ENCODE measurements at regions not wholly inside any gene's neighbourhood (a gene's known extent, or its start where the extent isn't known, plus 50 kb on each side); places are given as distances from the start of the nearest gene placed in this dataset.
A peak's percentile ranks its signal among the peaks of the same experiment; 100 is the strongest.
"Not testable (repeated sequence)": the region's sequence is repeated elsewhere in the genome, so short reads cannot be mapped to it uniquely, and the experiment has no call there.

- Histone ChIP-seq H3K27me3 (peaks cover 4% of the 10 kb centered on the region; the same call in 1 of the 2 replicates), H3K9me3 (no peaks in the 10 kb centered on the region; the same call in 1 of the 2 replicates), H3K4me3 (no peak overlapping the region), H3K36me3 (no peaks in the 10 kb centered on the region)
- no peak for DNase-seq
Observed at GRCh38 chr1:233496993-233497392, 116.9 kb upstream of the KCNK1 start.

GRCh38 chr1:233497679-233498078 is 116.2 kb upstream of the KCNK1 start:
- no peak for DNase-seq
- Histone ChIP-seq H3K9me3 (no peaks in the 10 kb centered on the region; the same call in 1 of the 2 replicates), H3K36me3 (no peaks in the 10 kb centered on the region), H3K27me3 (no peaks in the 10 kb centered on the region), H3K4me3 (no peak overlapping the region)

GRCh38 chr1:233500106-233500505 is 113.8 kb upstream of the KCNK1 start:
- no peak overlapping the region for H3K4me3 ChIP-seq
- no peaks in the 10 kb centered on the region for H3K27me3 ChIP-seq
- H3K9me3 ChIP-seq, result no peaks in the 10 kb centered on the region; the same call in 1 of the 2 replicates
- no peaks in the 10 kb centered on the region for H3K36me3 ChIP-seq
- DNase-seq, result no peak

- Histone ChIP-seq H3K4me3 (no peak overlapping the region), H3K9me3 (peaks cover 3% of the 10 kb centered on the region; the same call in 1 of the 2 replicates), H3K27me3 (no peaks in the 10 kb centered on the region), H3K36me3 (no peaks in the 10 kb centered on the region)
- DNase-seq, result peak; percentile 82
Observed at GRCh38 chr1:233503366-233503954, 110.4 kb upstream of the KCNK1 start.

- no peak for DNase-seq
- H3K27me3 ChIP-seq, result no peaks in the 10 kb centered on the region
- no peak overlapping the region for H3K4me3 ChIP-seq
- H3K36me3 ChIP-seq, result no peaks in the 10 kb centered on the region
- H3K9me3 ChIP-seq, result peaks cover 3% of the 10 kb centered on the region; the same call in 1 of the 2 replicates
Observed at GRCh38 chr1:233505130-233505529, 108.8 kb upstream of the KCNK1 start.

- not testable (repeated sequence) for H3K9me3 ChIP-seq, H3K36me3 ChIP-seq, H3K27me3 ChIP-seq, DNase-seq, H3K4me3 ChIP-seq
Observed at GRCh38 chr1:233505889-233506288, 108.0 kb upstream of the KCNK1 start.

GRCh38 chr1:233509526-233509925 is 104.4 kb upstream of the KCNK1 start:
- Histone ChIP-seq H3K27me3 (no peaks in the 10 kb centered on the region; the same call in 1 of the 2 replicates), H3K4me3 (no peak overlapping the region), H3K36me3 (no peaks in the 10 kb centered on the region), H3K9me3 (peaks cover 3% of the 10 kb centered on the region; the same call in 1 of the 2 replicates)
- no peak for DNase-seq

GRCh38 chr1:233512538-233512937 is 101.4 kb upstream of the KCNK1 start:
- no peaks in the 10 kb centered on the region for H3K9me3 ChIP-seq
- H3K4me3 ChIP-seq, result no peak overlapping the region
- no peaks in the 10 kb centered on the region for H3K36me3 ChIP-seq
- DNase-seq, result peak; percentile 70
- H3K27me3 ChIP-seq, result no peaks in the 10 kb centered on the region; the same call in 1 of the 2 replicates

GRCh38 chr1:233513431-233513830 is 100.5 kb upstream of the KCNK1 start:
- H3K36me3 ChIP-seq, result no peaks in the 10 kb centered on the region
- DNase-seq, result no peak
- H3K27me3 ChIP-seq, result no peaks in the 10 kb centered on the region; the same call in 1 of the 2 replicates

GRCh38 chr1:233514946-233515391 is 98.9 kb upstream of the KCNK1 start:
- Histone ChIP-seq H3K4me3 (no peak overlapping the region), H3K36me3 (no peaks in the 10 kb centered on the region), H3K9me3 (no peaks in the 10 kb centered on the region), H3K27me3 (no peaks in the 10 kb centered on the region; the same call in 1 of the 2 replicates)
- DNase-seq, result no peak

More at GRCh38 chr1:233513431-233513830, 100.5 kb upstream of the KCNK1 start:
- no peaks in the 10 kb centered on the region for H3K9me3 ChIP-seq
- H3K4me3 ChIP-seq, result no peak overlapping the region

- H3K9me3 ChIP-seq, result no peaks in the 10 kb centered on the region
- H3K36me3 ChIP-seq, result no peaks in the 10 kb centered on the region
- DNase-seq, result no peak
- no peaks in the 10 kb centered on the region for H3K27me3 ChIP-seq
- no peak overlapping the region for H3K4me3 ChIP-seq
Observed at GRCh38 chr1:233516732-233517131, 97.2 kb upstream of the KCNK1 start.

GRCh38 chr1:233518344-233518743 is 95.6 kb upstream of the KCNK1 start:
- DNase-seq, result no peak
- Histone ChIP-seq H3K4me3 (no peak overlapping the region), H3K27me3 (no peaks in the 10 kb centered on the region), H3K36me3 (no peaks in the 10 kb centered on the region), H3K9me3 (no peaks in the 10 kb centered on the region)

GRCh38 chr1:233520261-233521191 is 93.4 kb upstream of the KCNK1 start:
- no peak overlapping the region for H3K4me3 ChIP-seq
- H3K27me3 ChIP-seq, result no peaks in the 10 kb centered on the region
- no peaks in the 10 kb centered on the region for H3K36me3 ChIP-seq
- DNase-seq, result peak; percentile 85
- no peaks in the 10 kb centered on the region for H3K9me3 ChIP-seq

- H3K4me3 ChIP-seq, result no peak overlapping the region
- H3K27me3 ChIP-seq, result no peaks in the 10 kb centered on the region
- H3K36me3 ChIP-seq, result no peaks in the 10 kb centered on the region
- no peak for DNase-seq
- no peaks in the 10 kb centered on the region for H3K9me3 ChIP-seq
Observed at GRCh38 chr1:233523047-233523446, 90.9 kb upstream of the KCNK1 start.

- H3K36me3 ChIP-seq, result no peaks in the 10 kb centered on the region
- DNase-seq, result no peak
- no peaks in the 10 kb centered on the region for H3K9me3 ChIP-seq
- no peak overlapping the region for H3K4me3 ChIP-seq
- no peaks in the 10 kb centered on the region for H3K27me3 ChIP-seq
Observed at GRCh38 chr1:233527818-233528217, 86.1 kb upstream of the KCNK1 start.

GRCh38 chr1:233530665-233531386 is 83.1 kb upstream of the KCNK1 start:
- H3K27me3 ChIP-seq, result no peaks in the 10 kb centered on the region
- no peak for DNase-seq
- H3K36me3 ChIP-seq, result no peaks in the 10 kb centered on the region
- no peak overlapping the region for H3K4me3 ChIP-seq
- no peaks in the 10 kb centered on the region for H3K9me3 ChIP-seq

GRCh38 chr1:233540816-233541215 is 73.1 kb upstream of the KCNK1 start:
- Histone ChIP-seq H3K4me3 (no peak overlapping the region), H3K27me3 (no peaks in the 10 kb centered on the region)
- no peak for DNase-seq

More at GRCh38 chr1:233540816-233541215, 73.1 kb upstream of the KCNK1 start:
- Histone ChIP-seq H3K36me3 (no peaks in the 10 kb centered on the region), H3K9me3 (no peaks in the 10 kb centered on the region)
